MM.1S (cell line): ENCODE measurements at regions not wholly inside any gene's neighbourhood (a gene's known extent, or its start where the extent isn't known, plus 50 kb on each side); places are given as distances from the start of the nearest gene placed in this dataset.

Experiments
- CTCF ChIP-seq: fragments of 300-600 bp; sonication (generic); IDR thresholded peaks from 2 replicates; pipeline ENCODE4 v1.5.1; 2016; ENCODE audit warnings: antibody characterized with exemption, low read length, mixed read lengths
- EZH2 ChIP-seq: fragments of 300-600 bp; sonication (generic); optimal IDR thresholded peaks from 2 replicates; pipeline ENCODE3; 2017; ENCODE audit warnings: low read depth, mild to moderate bottlenecking, antibody characterized with exemption, low read length, mixed read lengths
- EZH2phosphoT487 ChIP-seq: fragments of 300-600 bp; sonication (generic); IDR thresholded peaks from 2 replicates; pipeline ENCODE4 v1.6.1; 2018; ENCODE audit warnings: antibody characterized with exemption, low read length

- TF ChIP-seq CTCF (no peak), EZH2 (no peak), EZH2phosphoT487 (no peak)
Measured at GRCh38 chr5:91538179-91538578, 155.1 kb upstream of the ARRDC3 start.
